ENCODE measurements at regions not wholly inside any gene's neighbourhood (a gene's known extent, or its start where the extent isn't known, plus 50 kb on each side); places are given as distances from the start of the nearest gene placed in this dataset.

- H3K27me3 ChIP-seq (ENCODE audit: insufficient read depth, poor library complexity, severe bottlenecking) = no peaks in the 10 kb centered on the region
- H3K9me3 ChIP-seq (ENCODE audit: severe bottlenecking) = no peaks in the 10 kb centered on the region
- no peaks in the 10 kb centered on the region for H3K36me3 ChIP-seq (ENCODE audit: low read depth)
- H3K4me3 ChIP-seq (ENCODE audit: severe bottlenecking) = no peak overlapping the region
- DNase-seq (ENCODE audit: low spot score) = no peak
- no peak for TF ChIP-seq CTCF (IDR thresholded peaks at IDR 0.05; ENCODE audit: poor library complexity, severe bottlenecking)
- H3K27ac ChIP-seq (ENCODE audit: poor library complexity, severe bottlenecking) = no peak overlapping the region
- ATAC-seq (ENCODE audit: low read depth) = no peak
- H3K4me1 ChIP-seq (ENCODE audit: insufficient read depth, poor library complexity, severe bottlenecking) = no peaks in the 10 kb centered on the region
Observed at GRCh38 chr18:56368066-56368465, 270.3 kb downstream of the TXNL1 start.

GRCh38 chr18:56358608-56359280 is 279.6 kb downstream of the TXNL1 start:
- H3K9me3 ChIP-seq (ENCODE audit: severe bottlenecking) = no peaks in the 10 kb centered on the region
- ATAC-seq (ENCODE audit: low read depth) = peak; percentile 66
- peak; percentile 41 for TF ChIP-seq CTCF (IDR thresholded peaks at IDR 0.05; ENCODE audit: poor library complexity, severe bottlenecking)
- H3K27ac ChIP-seq (ENCODE audit: poor library complexity, severe bottlenecking) = no peak overlapping the region
- no peaks in the 10 kb centered on the region for H3K27me3 ChIP-seq (ENCODE audit: insufficient read depth, poor library complexity, severe bottlenecking)
- H3K36me3 ChIP-seq (ENCODE audit: low read depth) = no peaks in the 10 kb centered on the region
- no peak for DNase-seq (ENCODE audit: low spot score)
- H3K4me1 ChIP-seq (ENCODE audit: insufficient read depth, poor library complexity, severe bottlenecking) = no peaks in the 10 kb centered on the region
- H3K4me3 ChIP-seq (ENCODE audit: severe bottlenecking) = no peak overlapping the region

GRCh38 chr18:56353663-56354260 is 284.6 kb downstream of the TXNL1 start:
- ATAC-seq (ENCODE audit: low read depth) (no peak), DNase-seq (ENCODE audit: low spot score) (no peak)

GRCh38 chr18:56351911-56352500 is 286.4 kb downstream of the TXNL1 start:
- Histone ChIP-seq H3K4me3 (ENCODE audit: severe bottlenecking) (no peak overlapping the region), H3K36me3 (ENCODE audit: low read depth) (no peaks in the 10 kb centered on the region), H3K4me1 (ENCODE audit: insufficient read depth, poor library complexity, severe bottlenecking) (no peaks in the 10 kb centered on the region), H3K27ac (ENCODE audit: poor library complexity, severe bottlenecking) (no peak overlapping the region), H3K27me3 (ENCODE audit: insufficient read depth, poor library complexity, severe bottlenecking) (no peaks in the 10 kb centered on the region), H3K9me3 (ENCODE audit: severe bottlenecking) (no peaks in the 10 kb centered on the region)
- DNase-seq (ENCODE audit: low spot score) (no peak), ATAC-seq (ENCODE audit: low read depth) (no peak)
- no peak for TF ChIP-seq CTCF (IDR thresholded peaks at IDR 0.05; ENCODE audit: poor library complexity, severe bottlenecking)

More at GRCh38 chr18:56353663-56354260, 284.6 kb downstream of the TXNL1 start:
- H3K36me3 ChIP-seq (ENCODE audit: low read depth) = no peaks in the 10 kb centered on the region
- H3K9me3 ChIP-seq (ENCODE audit: severe bottlenecking) = no peaks in the 10 kb centered on the region
- H3K27ac ChIP-seq (ENCODE audit: poor library complexity, severe bottlenecking) = no peak overlapping the region
- H3K27me3 ChIP-seq (ENCODE audit: insufficient read depth, poor library complexity, severe bottlenecking) = no peaks in the 10 kb centered on the region
- H3K4me3 ChIP-seq (ENCODE audit: severe bottlenecking) = no peak overlapping the region
- TF ChIP-seq CTCF (IDR thresholded peaks at IDR 0.05; ENCODE audit: poor library complexity, severe bottlenecking) = no peak
- no peaks in the 10 kb centered on the region for H3K4me1 ChIP-seq (ENCODE audit: insufficient read depth, poor library complexity, severe bottlenecking)

GRCh38 chr18:56337507-56337906 is 300.9 kb downstream of the TXNL1 start:
- ATAC-seq (ENCODE audit: low read depth) (no peak), DNase-seq (ENCODE audit: low spot score) (no peak)
- TF ChIP-seq CTCF (IDR thresholded peaks at IDR 0.05; ENCODE audit: poor library complexity, severe bottlenecking) = no peak
- Histone ChIP-seq H3K27me3 (ENCODE audit: insufficient read depth, poor library complexity, severe bottlenecking) (no peaks in the 10 kb centered on the region), H3K27ac (ENCODE audit: poor library complexity, severe bottlenecking) (no peak overlapping the region), H3K4me1 (ENCODE audit: insufficient read depth, poor library complexity, severe bottlenecking) (no peaks in the 10 kb centered on the region), H3K4me3 (ENCODE audit: severe bottlenecking) (no peak overlapping the region), H3K9me3 (ENCODE audit: severe bottlenecking) (no peaks in the 10 kb centered on the region), H3K36me3 (ENCODE audit: low read depth) (no peaks in the 10 kb centered on the region)
